ENCODE measurements at regions not wholly inside any gene's neighbourhood (a gene's known extent, or its start where the extent isn't known, plus 50 kb on each side); places are given as distances from the start of the nearest gene placed in this dataset.

- Histone ChIP-seq H3K4me1 (peaks cover 0 to 25% (median 9%) of the 10 kb centered on the region in 3 donors), H3K4me3 (no peak overlapping the region), H3K27ac (no peak overlapping the region), H3K36me3 (no peaks in the 10 kb centered on the region), H3K9me3 (no peaks in the 10 kb centered on the region), H3K27me3 (no peaks in the 10 kb centered on the region)
- no peak for DNase-seq
- 91 to 94% methylated on average over 4 of the region's 4 CpGs for WGBS, 2 donors
- TF ChIP-seq CTCF (IDR thresholded peaks at IDR 0.05) (no peak), POLR2A (IDR thresholded peaks at IDR 0.05) (no peak)
- intact Hi-C loops (cut with DNase I), result no loop called here
Measured at GRCh38 chr6:146908786-146909185, 295.4 kb upstream of the STXBP5 start.

GRCh38 chr6:146909376-146909775 lies 294.8 kb upstream of the STXBP5 start:
- 93 to 97% methylated on average over 2 of the region's 2 CpGs for WGBS, 2 donors
- Histone ChIP-seq H3K4me1 (peaks cover 4 to 30% (median 11%) of the 10 kb centered on the region in 3 donors), H3K27me3 (no peaks in the 10 kb centered on the region), H3K27ac (no peak overlapping the region), H3K36me3 (no peaks in the 10 kb centered on the region), H3K4me3 (no peak overlapping the region), H3K9me3 (no peaks in the 10 kb centered on the region)
- DNase-seq, result no peak
- intact Hi-C loops (cut with DNase I), result no loop called here
- TF ChIP-seq POLR2A (IDR thresholded peaks at IDR 0.05) (no peak), CTCF (IDR thresholded peaks at IDR 0.05) (no peak)

GRCh38 chr6:146909886-146910285 lies 294.3 kb upstream of the STXBP5 start:
- intact Hi-C loops (cut with DNase I), result no loop called here
- 30 to 59% methylated on average over 2 of the region's 2 CpGs for WGBS, 2 donors
- Histone ChIP-seq H3K4me1 (peaks cover 9 to 35% (median 11%) of the 10 kb centered on the region in 3 donors), H3K27ac (peak overlapping the region in 2 of 4 donors; percentile 2 to 26), H3K4me3 (no peak overlapping the region), H3K36me3 (no peaks in the 10 kb centered on the region), H3K9me3 (no peaks in the 10 kb centered on the region), H3K27me3 (no peaks in the 10 kb centered on the region)
- no peak for DNase-seq
- TF ChIP-seq CTCF (IDR thresholded peaks at IDR 0.05) (no peak), POLR2A (IDR thresholded peaks at IDR 0.05) (no peak)

GRCh38 chr6:146910611-146911010 lies 293.6 kb upstream of the STXBP5 start:
- intact Hi-C loops (cut with DNase I), result no loop called here
- Histone ChIP-seq H3K9me3 (no peaks in the 10 kb centered on the region), H3K36me3 (no peaks in the 10 kb centered on the region), H3K4me1 (peaks cover 8 to 36% (median 15%) of the 10 kb centered on the region in 3 donors), H3K4me3 (no peak overlapping the region), H3K27me3 (no peaks in the 10 kb centered on the region), H3K27ac (peak overlapping the region in 2 of 4 donors; percentile 2 to 26)
- TF ChIP-seq POLR2A (IDR thresholded peaks at IDR 0.05), result no peak
- no peak for TF ChIP-seq CTCF (IDR thresholded peaks at IDR 0.05)
- 91 to 97% methylated on average over 2 of the region's 2 CpGs for WGBS, 2 donors
- DNase-seq, result no peak

GRCh38 chr6:146911635-146912215 lies 292.5 kb upstream of the STXBP5 start:
- DNase-seq, result no peak
- intact Hi-C loops (cut with DNase I), result no loop called here
- 80 to 81% methylated on average over 4 of the region's 4 CpGs for WGBS, 2 donors

More at GRCh38 chr6:146911635-146912215, 292.5 kb upstream of the STXBP5 start:
- H3K27me3 ChIP-seq, result no peaks in the 10 kb centered on the region
- no peak overlapping the region for H3K4me3 ChIP-seq
- TF ChIP-seq POLR2A (IDR thresholded peaks at IDR 0.05) (no peak), CTCF (IDR thresholded peaks at IDR 0.05) (no peak)
- no peaks in the 10 kb centered on the region for H3K36me3 ChIP-seq
- H3K27ac ChIP-seq, result no peak overlapping the region
- peaks cover 8 to 48% (median 15%) of the 10 kb centered on the region in 3 donors for H3K4me1 ChIP-seq
- H3K9me3 ChIP-seq, result no peaks in the 10 kb centered on the region

Data from esophagus squamous epithelium (tissue), 5 donors.